Erythroblast (primary cell): ENCODE measurements at regions not wholly inside any gene's neighbourhood (a gene's known extent, or its start where the extent isn't known, plus 50 kb on each side); places are given as distances from the start of the nearest gene placed in this dataset.

ENCODE experiments used
- DNase-seq, 2 experiments: peaks; one replicate each; lab custom pipeline; 2025; lab: John Stamatoyannopoulos, UW
- GATA1 ChIP-seq: IDR thresholded peaks from 2 replicates; pipeline ENCODE4 v1.6.1; 2011; ENCODE audit warnings: low read depth, mild to moderate bottlenecking, control low read depth, low read length, moderate library complexity
- POLR2A ChIP-seq: IDR thresholded peaks from 2 replicates; pipeline ENCODE4 v1.6.1; 2011; ENCODE audit warnings: mild to moderate bottlenecking, low read length

- TF ChIP-seq POLR2A, result no peak
- DNase-seq, result no peak
These were observed 578.6 kb upstream of the CA10 start for GRCh38 chr17:52737071-52737470.

DNA sequence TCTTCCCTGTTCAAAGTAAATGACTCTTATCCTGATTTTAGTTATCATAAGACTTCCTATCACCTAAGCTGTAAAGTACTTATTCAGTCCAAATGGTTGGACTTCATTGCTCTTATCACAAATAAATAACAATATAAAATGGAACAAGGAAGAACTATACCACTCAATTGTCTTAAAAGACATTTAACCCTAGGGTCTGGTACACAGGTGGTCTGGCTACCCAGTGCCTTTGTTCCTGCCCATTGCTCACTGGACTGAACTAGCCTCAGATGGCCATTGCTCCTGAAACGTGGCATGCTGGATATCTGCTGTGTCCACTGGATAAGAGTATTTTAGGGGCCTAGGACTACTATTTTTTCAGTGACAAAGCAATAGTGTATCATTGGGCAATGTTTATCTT, 574.3 kb upstream of the CA10 start:
- TF ChIP-seq POLR2A, result no peak
- no peak for TF ChIP-seq GATA1
- no peak for DNase-seq

DNA sequence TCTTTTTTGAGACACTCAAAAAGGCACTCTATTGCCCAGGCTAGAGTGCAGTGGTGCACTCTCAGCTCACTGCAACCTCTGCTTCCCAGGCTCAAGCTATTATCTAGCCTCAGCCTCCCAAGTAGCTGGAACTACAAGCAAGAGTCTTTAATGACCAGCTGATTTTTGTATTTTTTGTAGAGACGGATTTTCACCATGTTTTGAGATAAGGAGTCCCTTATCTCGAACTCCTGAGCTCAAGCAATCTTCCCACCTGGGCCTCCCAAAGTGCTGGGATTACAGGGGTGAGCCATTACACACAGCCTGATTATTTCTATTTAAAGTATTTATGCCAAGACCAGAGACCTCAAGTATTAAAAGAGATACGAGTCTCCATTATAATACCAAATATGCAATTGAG, 566.1 kb upstream of the CA10 start:
- TF ChIP-seq POLR2A, result no peak
- no peak for TF ChIP-seq GATA1
- no peak for DNase-seq

GRCh38 chr17:52721910-52722309, 563.4 kb upstream of the CA10 start:
- TF ChIP-seq GATA1, result no peak
- TF ChIP-seq POLR2A, result no peak
- DNase-seq, result no peak

GRCh38 chr17:52710363-52710901, 551.9 kb upstream of the CA10 start:
- TF ChIP-seq POLR2A (no peak), GATA1 (no peak)
- no peak for DNase-seq

DNA sequence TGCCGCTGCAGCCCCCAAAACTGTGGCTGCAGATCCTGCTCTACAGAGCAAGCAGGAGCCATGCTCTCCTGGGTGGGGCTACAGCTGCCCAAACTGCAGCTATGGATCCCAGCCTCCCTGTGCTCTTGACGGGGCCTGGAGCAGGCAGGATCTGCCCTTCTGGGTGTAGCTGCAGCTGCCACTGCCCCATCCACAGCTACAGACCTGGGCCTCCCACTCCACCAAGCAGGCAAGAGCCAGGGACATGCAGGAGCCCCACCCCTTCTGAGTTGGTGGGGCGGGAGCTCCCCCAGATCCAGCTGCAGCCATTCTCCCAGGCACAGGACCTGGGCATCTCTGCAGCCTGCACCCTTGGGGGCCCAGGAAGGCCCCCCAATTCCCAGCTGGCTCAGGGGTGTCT, 551.2 kb upstream of the CA10 start:
- DNase-seq, result no peak
- TF ChIP-seq GATA1 (no peak), POLR2A (no peak)

GRCh38 chr17:52696362-52696761, 537.8 kb upstream of the CA10 start:
- no peak for DNase-seq
- TF ChIP-seq POLR2A (no peak), GATA1 (no peak)

DNA sequence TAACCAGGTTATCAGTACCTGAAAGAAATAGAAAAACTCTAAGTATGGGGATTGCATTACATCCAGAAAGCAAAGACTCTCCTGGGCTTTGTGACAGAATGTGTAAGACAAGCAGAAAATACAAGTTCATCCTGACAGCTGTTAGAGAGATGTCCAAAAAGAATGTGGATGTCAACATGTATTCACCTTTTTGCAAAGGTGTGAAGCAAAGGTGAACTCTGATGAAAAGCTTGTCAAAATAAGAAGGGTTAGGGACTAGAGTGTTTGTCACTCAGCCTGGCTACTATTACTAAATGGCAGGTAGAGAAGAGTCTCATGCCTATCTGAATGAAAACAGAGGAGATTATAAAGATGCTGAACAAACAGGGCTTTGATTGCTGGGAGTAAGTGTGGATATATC, 527.6 kb upstream of the CA10 start:
- no peak for DNase-seq
- TF ChIP-seq GATA1, result no peak
- TF ChIP-seq POLR2A, result no peak

GRCh38 chr17:52681480-52681879, 523.0 kb upstream of the CA10 start:
- no peak for DNase-seq
- TF ChIP-seq GATA1, result no peak
- TF ChIP-seq POLR2A, result no peak

GRCh38 chr17:52678211-52678610, 519.7 kb upstream of the CA10 start:
- DNase-seq, result no peak
- TF ChIP-seq POLR2A, result no peak

DNA sequence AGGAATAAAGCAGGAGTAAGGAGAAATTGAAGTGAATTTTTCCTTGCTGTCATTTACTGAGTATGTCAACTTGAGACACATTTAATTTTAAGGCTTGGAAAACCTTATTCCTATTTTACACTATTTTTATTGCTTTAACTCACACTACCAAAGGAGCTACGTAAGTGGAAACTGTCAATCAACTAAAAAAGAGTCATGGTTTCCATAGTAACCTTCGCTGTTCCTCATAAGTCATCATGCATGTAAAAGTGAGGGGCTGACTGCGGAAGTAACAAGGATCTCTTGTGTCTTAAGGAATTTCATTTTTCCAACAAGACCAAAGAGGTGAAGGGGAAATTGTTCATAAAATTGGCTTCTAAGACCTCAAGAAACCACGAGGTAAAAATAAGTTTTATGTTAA, 516.2 kb upstream of the CA10 start:
- TF ChIP-seq POLR2A (no peak), GATA1 (no peak)

GRCh38 chr17:52673791-52674190, 515.3 kb upstream of the CA10 start:
- no peak for TF ChIP-seq POLR2A
- TF ChIP-seq GATA1, result no peak
- DNase-seq, result no peak

More for the DNA sequence above, 516.2 kb upstream of the CA10 start:
- no peak for DNase-seq

DNA sequence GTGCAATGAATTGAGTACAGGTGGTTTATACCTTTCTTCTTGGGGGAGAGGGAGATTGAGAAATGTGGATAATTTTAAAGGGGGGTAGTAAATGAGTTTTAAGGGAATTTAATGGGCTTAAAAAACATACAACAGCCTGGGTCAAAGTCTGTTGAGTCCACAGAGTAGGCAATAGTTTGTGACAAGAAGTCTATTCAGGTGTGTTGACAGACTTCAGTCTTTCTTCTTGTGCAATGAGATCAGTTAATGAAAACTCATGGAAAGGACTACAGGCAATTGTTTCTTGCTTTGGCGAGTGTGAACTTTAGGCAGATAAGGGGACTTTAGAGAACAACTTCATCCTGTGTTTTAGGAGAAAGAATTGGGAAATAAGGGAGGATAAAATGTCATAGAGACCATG, 507.8 kb upstream of the CA10 start:
- DNase-seq, result no peak
- TF ChIP-seq GATA1 (no peak), POLR2A (no peak)

DNA sequence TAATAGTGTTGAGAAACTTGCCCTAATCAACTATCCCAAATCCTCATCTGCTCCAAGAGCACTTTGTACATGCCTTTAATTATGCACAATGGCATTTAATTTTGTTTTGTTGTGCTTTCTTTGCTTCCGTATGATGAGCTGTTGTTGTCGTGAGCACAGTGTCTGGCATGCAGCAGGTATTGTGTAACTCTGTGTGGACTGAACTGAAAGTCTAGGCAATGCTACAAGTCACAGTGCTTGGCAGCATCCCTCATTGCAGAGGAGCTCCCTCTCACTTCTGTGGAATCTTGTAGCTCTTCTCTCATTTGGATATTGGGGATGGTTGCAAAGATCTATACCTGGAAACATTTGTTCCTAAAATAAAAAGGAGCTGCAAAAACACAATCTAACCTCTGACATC, 502.2 kb upstream of the CA10 start:
- DNase-seq, result no peak

GRCh38 chr17:52653014-52653413, 494.5 kb upstream of the CA10 start:
- DNase-seq, result no peak
- no peak for TF ChIP-seq POLR2A

More for the DNA sequence above, 502.2 kb upstream of the CA10 start:
- TF ChIP-seq POLR2A (no peak), GATA1 (no peak)

DNA sequence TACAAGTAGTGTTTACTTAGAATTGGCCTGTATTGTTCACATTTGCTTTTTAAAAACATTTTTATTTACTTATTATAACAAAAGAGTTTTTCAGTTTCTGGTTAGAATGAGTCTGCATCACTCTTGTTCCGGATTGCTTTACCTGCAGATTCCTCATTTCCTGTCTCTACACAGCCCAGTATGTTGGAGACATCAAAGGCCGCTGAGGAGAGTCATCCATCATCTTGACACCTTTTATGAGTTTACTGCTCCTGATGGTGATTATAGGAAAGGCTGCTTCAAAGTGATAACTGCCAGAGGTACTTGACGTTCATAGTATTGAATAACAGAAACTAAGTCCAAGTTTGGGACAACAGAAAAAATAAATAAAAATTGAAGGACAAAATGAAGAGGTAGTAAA, 490.5 kb upstream of the CA10 start:
- TF ChIP-seq POLR2A, result no peak
- no peak for TF ChIP-seq GATA1
- no peak for DNase-seq
